A673 (cell line): ENCODE measurements at regions not wholly inside any gene's neighbourhood (a gene's known extent, or its start where the extent isn't known, plus 50 kb on each side); places are given as distances from the start of the nearest gene placed in this dataset.

Experiments used
- BruUV-seq: library from RNA; stranded (reverse); fragments of 400-500 nt; replicated peaks from 2 replicates; lab custom pipeline; 2021; lab: Mats Ljungman, UMichigan
- CTCF ChIA-PET: fragments of 300-600 bp; sonication (Branson Sonifier 250); formaldehyde crosslinking; loops from one replicate; lab custom pipeline; 2022; ENCODE audit warnings: antibody characterized with exemption; lab: Charles Lee
- POLR2A ChIA-PET: fragments of 300-600 bp; sonication (Branson Sonifier 250); formaldehyde crosslinking; loops from one replicate; lab custom pipeline; 2022; ENCODE audit warnings: antibody characterized with exemption; ENCODE audit not compliant: low non-redundant PET; lab: Charles Lee
- DNase-seq: peaks from one replicate; pipeline ENCODE4 v3.0.0-alpha.2; 2015; ENCODE audit warnings: low spot score
- H3K27ac ChIP-seq: fragments of 200-600 bp; sonication (generic); 2 replicates; pipeline ENCODE4 v1.5.1; 2016; ENCODE audit warnings: mixed run types, low read depth, mild to moderate bottlenecking, mixed read lengths, antibody characterized with exemption, low read length; ENCODE audit not compliant: poor library complexity, severe bottlenecking
- H3K27me3 ChIP-seq: fragments of 200-600 bp; sonication (generic); replicated peaks from 2 replicates; pipeline ENCODE4 v1.6.1; 2017; ENCODE audit warnings: mixed run types, low read depth, mild to moderate bottlenecking, mixed read lengths, antibody characterized with exemption, low read length; ENCODE audit not compliant: insufficient read depth, poor library complexity
- H3K36me3 ChIP-seq: fragments of 200-600 bp; sonication (generic); 2 replicates; pipeline ENCODE4 v1.6.1; 2016; ENCODE audit warnings: mixed run types, mild to moderate bottlenecking, mixed read lengths, antibody characterized with exemption, low read length; ENCODE audit not compliant: insufficient read depth, poor library complexity, severe bottlenecking
- H3K4me1 ChIP-seq: fragments of 200-600 bp; sonication (generic); 2 replicates; pipeline ENCODE4 v1.6.1; 2017; ENCODE audit warnings: mixed run types, mild to moderate bottlenecking, mixed read lengths, antibody characterized with exemption, low read length; ENCODE audit not compliant: insufficient read depth, poor library complexity, severe bottlenecking
- H3K4me3 ChIP-seq: fragments of 200-600 bp; sonication (generic); 2 replicates; pipeline ENCODE4 v1.5.1; 2016; ENCODE audit warnings: low read depth, mixed run types, mild to moderate bottlenecking, mixed read lengths, low read length; ENCODE audit not compliant: poor library complexity, severe bottlenecking
- H3K9me3 ChIP-seq: fragments of 200-600 bp; sonication (generic); 2 replicates; pipeline ENCODE4 v1.6.1; 2016; ENCODE audit warnings: mixed run types, low read depth, mild to moderate bottlenecking, mixed read lengths, antibody characterized with exemption, low read length; ENCODE audit not compliant: poor library complexity, severe bottlenecking
- CTCF ChIP-seq: fragments of 300-800, 200-600 bp; sonication (generic); conservative IDR thresholded peaks from 2 replicates; pipeline ENCODE4 v1.5.1; 2017; ENCODE audit warnings: low read depth, mild to moderate bottlenecking, antibody characterized with exemption, low read length, moderate library complexity, mixed read lengths
- EZH2 ChIP-seq: fragments of 200-600 bp; sonication (generic); IDR thresholded peaks from 2 replicates; pipeline ENCODE4 v1.6.1; 2017; ENCODE audit warnings: borderline replicate concordance, low read depth, mild to moderate bottlenecking, mixed read lengths, antibody characterized with exemption, low read length; ENCODE audit not compliant: poor library complexity, severe bottlenecking
- intact Hi-C: fragments of 100-400 bp; cut with micrococcal nuclease; formaldehyde crosslinking; loops from one replicate; pipeline ENCODE4 v1.10.0; 2022; ENCODE audit not compliant: unreplicated experiment

GRCh38 chr17:69860142-69860680 is 214.8 kb upstream of the KCNJ16 start:
- H3K9me3 ChIP-seq: no peaks in the 10 kb centered on the region
- intact Hi-C loops: no loop called here
- no peak for DNase-seq
- no peak for TF ChIP-seq CTCF
- TF ChIP-seq EZH2: no peak
- no peaks in the 10 kb centered on the region for H3K27me3 ChIP-seq
- H3K36me3 ChIP-seq: no peaks in the 10 kb centered on the region
- POLR2A ChIA-PET: no interaction called here
- no peak overlapping the region for H3K27ac ChIP-seq
- no peaks in the 10 kb centered on the region for H3K4me1 ChIP-seq
- H3K4me3 ChIP-seq: no peak overlapping the region
- no TSS peak for BruUV-seq
- CTCF ChIA-PET: no interaction called here

DNA sequence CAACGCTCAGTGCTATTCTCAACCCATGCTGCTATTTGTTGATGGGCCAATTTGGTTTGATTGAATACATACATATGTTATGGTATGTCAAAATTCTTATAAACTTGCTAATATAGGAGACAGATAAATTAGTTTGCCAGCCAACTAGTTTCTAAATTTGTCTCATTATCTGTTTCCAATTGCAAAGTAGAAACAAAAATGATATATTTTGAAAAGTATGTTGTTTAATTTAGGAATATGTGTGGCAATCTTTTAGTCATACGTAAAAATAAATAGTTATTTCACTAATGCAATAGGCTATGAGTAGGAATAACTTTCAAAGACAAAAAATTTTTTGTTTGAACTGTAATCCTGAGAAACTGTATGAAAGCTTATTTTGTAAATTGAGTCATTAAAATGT is 210.6 kb upstream of the KCNJ16 start:
- Histone ChIP-seq H3K36me3 (no peaks in the 10 kb centered on the region), H3K9me3 (no peaks in the 10 kb centered on the region), H3K4me1 (no peaks in the 10 kb centered on the region), H3K27ac (no peak overlapping the region), H3K27me3 (no peaks in the 10 kb centered on the region), H3K4me3 (no peak overlapping the region)
- no peak for DNase-seq
- POLR2A ChIA-PET: no interaction called here
- BruUV-seq: no TSS peak
- intact Hi-C loops: no loop called here
- no peak for TF ChIP-seq EZH2
- no peak for TF ChIP-seq CTCF
- CTCF ChIA-PET: no interaction called here

DNA sequence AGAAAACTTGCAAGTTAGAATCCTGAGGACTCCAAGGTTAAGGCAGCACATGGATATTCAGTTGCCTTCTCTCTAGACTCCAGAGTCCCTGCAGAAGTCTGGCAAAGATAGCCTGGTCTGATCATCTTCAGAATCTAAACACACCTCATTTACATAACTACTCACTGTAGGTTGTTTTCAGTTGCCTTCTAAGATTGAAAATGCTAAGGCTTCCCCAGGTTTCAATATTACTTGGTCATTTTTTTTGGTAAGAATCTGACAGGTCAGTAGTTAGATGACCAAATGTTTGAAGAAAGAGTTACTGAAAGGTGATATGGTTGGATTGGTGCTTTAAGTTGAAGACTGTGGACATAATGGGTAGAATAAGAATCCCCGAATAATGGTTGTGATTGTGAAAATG is 205.4 kb upstream of the KCNJ16 start:
- Histone ChIP-seq H3K27ac (no peak overlapping the region), H3K9me3 (no peaks in the 10 kb centered on the region), H3K4me1 (no peaks in the 10 kb centered on the region), H3K4me3 (no peak overlapping the region), H3K36me3 (no peaks in the 10 kb centered on the region), H3K27me3 (no peaks in the 10 kb centered on the region)
- DNase-seq: no peak
- CTCF ChIA-PET: no interaction called here
- TF ChIP-seq CTCF (no peak), EZH2 (no peak)
- no TSS peak for BruUV-seq
- intact Hi-C loops: no loop called here
- POLR2A ChIA-PET: no interaction called here
